ENCODE measurements at regions not wholly inside any gene's neighbourhood (a gene's known extent, or its start where the extent isn't known, plus 50 kb on each side); places are given as distances from the start of the nearest gene placed in this dataset.

GRCh38 chr6:147853574-147853973, 345.1 kb downstream of the SAMD5 start:
- TF ChIP-seq EP300 (IDR thresholded peaks at IDR 0.05), result no peak
- TF ChIP-seq CTCF (IDR thresholded peaks at IDR 0.05), result no peak

All from tibial nerve (tissue), 4 donors.